Stomach (tissue), 8 donors: ENCODE measurements at regions not wholly inside any gene's neighbourhood (a gene's known extent, or its start where the extent isn't known, plus 50 kb on each side); places are given as distances from the start of the nearest gene placed in this dataset.

Experiments used
- DNase-seq, 2 donors: peaks; one replicate each; pipeline versions ENCODE4 v3.0.0 to v3.0.0-alpha.2; 2013 to 2019
- H3K27ac ChIP-seq, 5 donors: fragments of 200-600 bp in 4 of 5; sonication (generic) in 4 of 5; one replicate each; pipeline ENCODE4 v1.5.1; 2013 to 2019; ENCODE audit warnings: mild to moderate bottlenecking in 1 of 5, moderate library complexity in 1 of 5
- H3K27me3 ChIP-seq, 3 donors: fragments of 200-600 bp; sonication (generic); one replicate each; pipeline ENCODE4 v1.5.1; 2017 to 2019; ENCODE audit warnings: mixed run types in 1 of 3
- H3K36me3 ChIP-seq, 4 donors: fragments of 200-600 bp; sonication (generic); 1 replicate in 3 of 4; 2 replicates in 1 of 4; pipeline ENCODE4 v1.5.1; 2016 to 2019
- H3K4me1 ChIP-seq, 4 donors: fragments of 200-600 bp; sonication (generic); one replicate each; pipeline ENCODE4 v1.5.1; 2016 to 2019
- H3K4me3 ChIP-seq, 4 donors: fragments of 200-600 bp; sonication (generic) in 3 of 4; one replicate each; pipeline ENCODE4 v1.5.1; 2016 to 2019; ENCODE audit warnings: mild to moderate bottlenecking in 1 of 4
- H3K9me3 ChIP-seq, 4 donors: fragments of 200-600 bp; sonication (generic); one replicate each; pipeline ENCODE4 v1.5.1; 2016 to 2019
- CTCF ChIP-seq, 7 experiments: fragments of 450-650 bp in 4 of 7; fragments of 200-600 bp in 3 of 7; sonication (generic) in 3 of 7; IDR thresholded peaks; one replicate each; pipeline ENCODE4 v1.5.1; 2016 to 2019; ENCODE audit warnings: antibody characterized with exemption in 7 of 7, control low read depth in 2 of 7, mild to moderate bottlenecking in 1 of 7
- EP300 ChIP-seq: sonication (generic); formaldehyde crosslinking; IDR thresholded peaks from one replicate; pipeline ENCODE4 v1.6.1; 2017; ENCODE audit warnings: antibody characterized with exemption
- POLR2A ChIP-seq, 4 donors: fragments of 450-650 bp; IDR thresholded peaks; one replicate each; pipeline ENCODE4 v1.6.1; 2016; ENCODE audit warnings: antibody characterized with exemption in 4 of 4, control low read depth in 2 of 4, mild to moderate bottlenecking in 1 of 4, moderate library complexity in 1 of 4
- POLR2AphosphoS5 ChIP-seq, 3 donors: sonication (generic); formaldehyde crosslinking; IDR thresholded peaks; one replicate each; pipeline ENCODE4 v1.6.1; 2016; ENCODE audit warnings: antibody characterized with exemption in 3 of 3
- WGBS, 5 donors: extraction: QIAGEN DNeasy Blood & Tissue Kit in 3 of 5; methylation state at CpG; one replicate each; pipeline versions ENCODE4 v1.1.5 to v1.1.7; 2013 to 2018; 5-methylcytosine and 5-hydroxymethylcytosine counted together
- intact Hi-C: fragments of 100-400 bp; cut with DNase I; formaldehyde crosslinking; loops from one replicate; pipeline ENCODE4 v1.15.1; 2023; ENCODE audit warnings: low total_unique reads
- donor health status: healthy with polysubstance abuse.
- donor health status: Bipolar disorder and iron deficiency.
- donor health status: healthy.

GRCh38 chr16:8310816-8311215 lies 279.5 kb downstream of the TMEM114 start:
- TF ChIP-seq CTCF (IDR thresholded peaks at IDR 0.05) (no peak), POLR2AphosphoS5 (IDR thresholded peaks at IDR 0.05) (no peak), EP300 (no peak)
- H3K4me1 ChIP-seq: no peaks in the 10 kb centered on the region
- intact Hi-C loops: no loop called here
- H3K27ac ChIP-seq: no peak overlapping the region
- H3K9me3 ChIP-seq: peaks cover 0 to 12% (median 8%) of the 10 kb centered on the region in 4 donors
- no peaks in the 10 kb centered on the region for H3K27me3 ChIP-seq
- no peak for DNase-seq
- WGBS, 5 donors: 35 to 64% (median 45%) methylated on average over 6 of the region's 6 CpGs
- no peak overlapping the region for H3K4me3 ChIP-seq
- no peaks in the 10 kb centered on the region for H3K36me3 ChIP-seq

GRCh38 chr16:8310323-8310722 lies 280.0 kb downstream of the TMEM114 start:
- DNase-seq: no peak
- no peak for TF ChIP-seq POLR2AphosphoS5 (IDR thresholded peaks at IDR 0.05)
- no peak for TF ChIP-seq EP300
- no peak for TF ChIP-seq POLR2A (IDR thresholded peaks at IDR 0.05)
- TF ChIP-seq CTCF (IDR thresholded peaks at IDR 0.05): no peak
- peaks cover 0 to 12% (median 8%) of the 10 kb centered on the region in 4 donors for H3K9me3 ChIP-seq
- intact Hi-C loops: no loop called here
- H3K27me3 ChIP-seq: no peaks in the 10 kb centered on the region
- WGBS, 5 donors: 42 to 54% (median 50%) methylated on average over 6 of the region's 6 CpGs
- H3K4me1 ChIP-seq: no peaks in the 10 kb centered on the region
- no peak overlapping the region for H3K4me3 ChIP-seq
- H3K27ac ChIP-seq: no peak overlapping the region
- H3K36me3 ChIP-seq: no peaks in the 10 kb centered on the region

- TF ChIP-seq EP300 (no peak), POLR2A (IDR thresholded peaks at IDR 0.05) (no peak), CTCF (IDR thresholded peaks at IDR 0.05) (no peak), POLR2AphosphoS5 (IDR thresholded peaks at IDR 0.05) (no peak)
- Histone ChIP-seq H3K27ac (no peak overlapping the region), H3K36me3 (no peaks in the 10 kb centered on the region), H3K27me3 (no peaks in the 10 kb centered on the region), H3K4me3 (no peak overlapping the region), H3K4me1 (no peaks in the 10 kb centered on the region), H3K9me3 (peaks cover 0 to 12% (median 8%) of the 10 kb centered on the region in 4 donors)
- no peak for DNase-seq
- intact Hi-C loops: no loop called here
- WGBS, 5 donors: 69 to 76% (median 73%) methylated on average over 3 of the region's 3 CpGs
These were observed 285.1 kb downstream of the TMEM114 start for GRCh38 chr16:8305201-8305600.

GRCh38 chr16:8299635-8300034 lies 290.7 kb downstream of the TMEM114 start:
- no peaks in the 10 kb centered on the region for H3K36me3 ChIP-seq
- no peaks in the 10 kb centered on the region for H3K27me3 ChIP-seq
- no peak overlapping the region for H3K4me3 ChIP-seq
- no peak for TF ChIP-seq CTCF (IDR thresholded peaks at IDR 0.05)
- no peak for TF ChIP-seq EP300
- TF ChIP-seq POLR2A (IDR thresholded peaks at IDR 0.05): no peak
- TF ChIP-seq POLR2AphosphoS5 (IDR thresholded peaks at IDR 0.05): no peak
- 73 to 81% (median 75%) methylated on average over 5 of the region's 5 CpGs for WGBS, 5 donors
- intact Hi-C loops: no loop called here
- DNase-seq: no peak
- no peaks in the 10 kb centered on the region for H3K9me3 ChIP-seq
- no peaks in the 10 kb centered on the region for H3K4me1 ChIP-seq
- no peak overlapping the region for H3K27ac ChIP-seq
